Endodermal cell (in vitro differentiated cells): ENCODE measurements at regions not wholly inside any gene's neighbourhood (a gene's known extent, or its start where the extent isn't known, plus 50 kb on each side); places are given as distances from the start of the nearest gene placed in this dataset.
A peak's percentile ranks its signal among the peaks of the same experiment; 100 is the strongest.

Experiments
- DNase-seq: peaks from one replicate; pipeline ENCODE4 v3.0.0-alpha.2; 2017
- H3K27ac ChIP-seq: 2 replicates; pipeline ENCODE4 v1.5.1; 2013; ENCODE audit warnings: mild to moderate bottlenecking, low read depth, low read length, moderate library complexity
- H3K27me3 ChIP-seq: 2 replicates; pipeline ENCODE4 v1.6.1; 2013; ENCODE audit warnings: mild to moderate bottlenecking, low read length, moderate library complexity; ENCODE audit not compliant: insufficient read depth, control insufficient read depth, poor library complexity, severe bottlenecking
- H3K36me3 ChIP-seq: 2 replicates; pipeline ENCODE4 v1.7.0; 2013; ENCODE audit warnings: mild to moderate bottlenecking, low read length, moderate library complexity; ENCODE audit not compliant: control insufficient read depth, insufficient read depth
- H3K4me1 ChIP-seq: one replicate; pipeline ENCODE4 v1.7.0; 2013; ENCODE audit warnings: low read length; ENCODE audit not compliant: control insufficient read depth, insufficient read depth
- H3K4me3 ChIP-seq: 2 replicates; pipeline ENCODE4 v1.5.1; 2013; ENCODE audit warnings: mild to moderate bottlenecking, low read length, moderate library complexity
- H3K9ac ChIP-seq: 2 replicates; pipeline ENCODE4 v1.6.1; 2013; ENCODE audit warnings: mild to moderate bottlenecking, low read length, moderate library complexity; ENCODE audit not compliant: poor library complexity, severe bottlenecking; ENCODE audit errors: extremely low read depth
- H3K9me3 ChIP-seq: 2 replicates; pipeline ENCODE4 v1.6.1; 2013; ENCODE audit warnings: mild to moderate bottlenecking, low read length, moderate library complexity; ENCODE audit not compliant: control insufficient read depth
- H3K27ac Mint-ChIP-seq: 2 replicates; pipeline ENCODE4 v1.8.0; 2020; ENCODE audit warnings: mixed read lengths
- H3K27me3 Mint-ChIP-seq: 2 replicates; pipeline ENCODE4 v1.8.0; 2021; ENCODE audit warnings: mild to moderate bottlenecking, mixed read lengths; ENCODE audit not compliant: insufficient read depth
- H3K36me3 Mint-ChIP-seq: 2 replicates; pipeline ENCODE4 v1.8.0; 2020; ENCODE audit warnings: low read depth, mixed read lengths
- H3K4me1 Mint-ChIP-seq: 2 replicates; pipeline ENCODE4 v1.8.0; 2020; ENCODE audit warnings: mixed read lengths
- H3K4me3 Mint-ChIP-seq: 2 replicates; pipeline ENCODE4 v1.8.0; 2020; ENCODE audit warnings: mild to moderate bottlenecking, moderate library complexity, mixed read lengths
- H3K9me3 Mint-ChIP-seq: 2 replicates; pipeline ENCODE4 v1.8.0; 2020; ENCODE audit warnings: mild to moderate bottlenecking, mixed read lengths
- WGBS, 2 experiments: methylation state at CpG; one replicate each; pipeline versions ENCODE4 v1.1.5 to v1.1.7; 2013; ENCODE audit warnings: missing lambda C conversion rate in 2 of 2, mixed read lengths in 1 of 2; ENCODE audit not compliant: insufficient coverage in 1 of 2, insufficient read length in 1 of 2; 5-methylcytosine and 5-hydroxymethylcytosine counted together
- TF ChIP-seq, protein P1 (sequence below): fragments of 200-600 bp; sonication (generic); conservative IDR thresholded peaks from 2 replicates; pipeline ENCODE4 v1.5.0; 2021; ENCODE audit warnings: antibody characterized with exemption, mild to moderate bottlenecking

DNA sequence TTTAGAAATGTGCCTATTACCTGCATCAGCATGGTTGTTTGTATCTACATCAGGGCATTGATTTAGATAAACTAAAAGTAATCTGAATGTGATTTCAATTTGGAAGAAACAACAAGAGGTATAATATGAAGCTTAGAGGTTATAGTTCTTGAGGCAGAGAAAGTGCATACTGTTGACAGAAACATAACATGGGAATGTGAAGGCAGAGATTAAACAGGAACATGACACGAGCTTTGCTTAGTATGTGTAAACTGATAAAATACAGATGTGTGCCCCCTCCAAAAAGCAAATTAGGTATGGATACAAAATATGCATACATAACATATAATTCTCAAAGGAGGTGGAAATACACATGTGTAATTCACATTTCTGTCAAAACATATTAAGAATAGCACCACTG is 1180.2 kb upstream of the ADGRL3 start:
- no peaks in the 10 kb centered on the region for H3K27me3 ChIP-seq
- Mint-ChIP-seq H3K27ac (no peak overlapping the region), H3K4me1 (no peaks in the 10 kb centered on the region), H3K36me3 (no peaks in the 10 kb centered on the region), H3K27me3 (no peaks in the 10 kb centered on the region), H3K4me3 (no peak overlapping the region), H3K9me3 (no peaks in the 10 kb centered on the region)
- H3K4me1 ChIP-seq: no peaks in the 10 kb centered on the region
- DNase-seq: no peak
- no peak overlapping the region for H3K27ac ChIP-seq
- H3K36me3 ChIP-seq: no peaks in the 10 kb centered on the region
- no peaks in the 10 kb centered on the region for H3K9me3 ChIP-seq
- TF ChIP-seq, protein P1, sequence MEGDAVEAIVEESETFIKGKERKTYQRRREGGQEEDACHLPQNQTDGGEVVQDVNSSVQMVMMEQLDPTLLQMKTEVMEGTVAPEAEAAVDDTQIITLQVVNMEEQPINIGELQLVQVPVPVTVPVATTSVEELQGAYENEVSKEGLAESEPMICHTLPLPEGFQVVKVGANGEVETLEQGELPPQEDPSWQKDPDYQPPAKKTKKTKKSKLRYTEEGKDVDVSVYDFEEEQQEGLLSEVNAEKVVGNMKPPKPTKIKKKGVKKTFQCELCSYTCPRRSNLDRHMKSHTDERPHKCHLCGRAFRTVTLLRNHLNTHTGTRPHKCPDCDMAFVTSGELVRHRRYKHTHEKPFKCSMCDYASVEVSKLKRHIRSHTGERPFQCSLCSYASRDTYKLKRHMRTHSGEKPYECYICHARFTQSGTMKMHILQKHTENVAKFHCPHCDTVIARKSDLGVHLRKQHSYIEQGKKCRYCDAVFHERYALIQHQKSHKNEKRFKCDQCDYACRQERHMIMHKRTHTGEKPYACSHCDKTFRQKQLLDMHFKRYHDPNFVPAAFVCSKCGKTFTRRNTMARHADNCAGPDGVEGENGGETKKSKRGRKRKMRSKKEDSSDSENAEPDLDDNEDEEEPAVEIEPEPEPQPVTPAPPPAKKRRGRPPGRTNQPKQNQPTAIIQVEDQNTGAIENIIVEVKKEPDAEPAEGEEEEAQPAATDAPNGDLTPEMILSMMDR: no peak
- H3K4me3 ChIP-seq: no peak overlapping the region
- no peak overlapping the region for H3K9ac ChIP-seq
- 69 to 100% methylated on average over 1 of the region's 1 CpG for WGBS, 2 experiments

GRCh38 chr4:60020389-60020788 is 1179.7 kb upstream of the ADGRL3 start:
- no peak for DNase-seq
- no peaks in the 10 kb centered on the region for H3K36me3 ChIP-seq
- WGBS, 2 experiments: 86 to 91% methylated on average over 4 of the region's 4 CpGs
- no peaks in the 10 kb centered on the region for H3K27me3 ChIP-seq
- Mint-ChIP-seq H3K9me3 (no peaks in the 10 kb centered on the region), H3K27me3 (no peaks in the 10 kb centered on the region), H3K4me1 (no peaks in the 10 kb centered on the region), H3K27ac (no peak overlapping the region), H3K36me3 (no peaks in the 10 kb centered on the region), H3K4me3 (no peak overlapping the region)
- no peaks in the 10 kb centered on the region for H3K4me1 ChIP-seq
- H3K9ac ChIP-seq: no peak overlapping the region
- H3K4me3 ChIP-seq: no peak overlapping the region
- TF ChIP-seq, protein P1: no peak
- no peaks in the 10 kb centered on the region for H3K9me3 ChIP-seq
- no peak overlapping the region for H3K27ac ChIP-seq

- Mint-ChIP-seq H3K27ac (no peak overlapping the region), H3K9me3 (no peaks in the 10 kb centered on the region), H3K36me3 (no peaks in the 10 kb centered on the region), H3K4me3 (no peak overlapping the region), H3K4me1 (no peaks in the 10 kb centered on the region), H3K27me3 (no peaks in the 10 kb centered on the region)
- H3K27ac ChIP-seq: no peak overlapping the region
- TF ChIP-seq, protein P1: no peak
- peak; percentile 53 for DNase-seq
- no peaks in the 10 kb centered on the region for H3K9me3 ChIP-seq
- WGBS, 2 experiments: 85 to 87% methylated on average over 6 of the region's 6 CpGs
- no peak overlapping the region for H3K4me3 ChIP-seq
- H3K9ac ChIP-seq: no peak overlapping the region
- no peaks in the 10 kb centered on the region for H3K27me3 ChIP-seq
- no peaks in the 10 kb centered on the region for H3K4me1 ChIP-seq
- H3K36me3 ChIP-seq: no peaks in the 10 kb centered on the region
These were observed 1166.3 kb upstream of the ADGRL3 start for GRCh38 chr4:60033826-60034225.
